WERI-Rb-1 (cell line): ENCODE measurements at regions not wholly inside any gene's neighbourhood (a gene's known extent, or its start where the extent isn't known, plus 50 kb on each side); places are given as distances from the start of the nearest gene placed in this dataset.
"Not testable (repeated sequence)": the region's sequence is repeated elsewhere in the genome, so short reads cannot be mapped to it uniquely, and the experiment has no call there.

ENCODE experiments used
- DNase-seq: peaks from one replicate; pipeline ENCODE4 v3.0.0-alpha.2; 2020
- H3K27ac ChIP-seq: fragments of 250-450 bp; sonication (Bioruptor Pico); 2 replicates; pipeline ENCODE4 v1.5.1; 2020; ENCODE audit warnings: mild to moderate bottlenecking, moderate library complexity
- H3K27me3 ChIP-seq: fragments of 250-450 bp; sonication (Bioruptor Pico); 2 replicates; pipeline ENCODE4 v1.5.1; 2021; ENCODE audit warnings: mild to moderate bottlenecking, low read depth, moderate library complexity; ENCODE audit not compliant: insufficient read depth, severe bottlenecking
- H3K36me3 ChIP-seq: fragments of 250-450 bp; sonication (Bioruptor Pico); 2 replicates; pipeline ENCODE4 v1.5.1; 2020; ENCODE audit warnings: mild to moderate bottlenecking, moderate library complexity
- H3K4me3 ChIP-seq: 2 replicates; pipeline ENCODE4 v1.5.1; 2011; ENCODE audit warnings: low read depth, mild to moderate bottlenecking, control low read depth, low read length
- H3K9me3 ChIP-seq: fragments of 250-450 bp; sonication (Bioruptor Pico); 2 replicates; pipeline ENCODE4 v1.5.1; 2021; ENCODE audit warnings: mild to moderate bottlenecking, moderate library complexity; ENCODE audit not compliant: severe bottlenecking
- TF ChIP-seq, protein P1 (sequence below): IDR thresholded peaks from 2 replicates; pipeline ENCODE4 v1.5.1; 2011; ENCODE audit warnings: low read depth, mild to moderate bottlenecking, control low read depth, inconsistent platforms, low read length

DNA sequence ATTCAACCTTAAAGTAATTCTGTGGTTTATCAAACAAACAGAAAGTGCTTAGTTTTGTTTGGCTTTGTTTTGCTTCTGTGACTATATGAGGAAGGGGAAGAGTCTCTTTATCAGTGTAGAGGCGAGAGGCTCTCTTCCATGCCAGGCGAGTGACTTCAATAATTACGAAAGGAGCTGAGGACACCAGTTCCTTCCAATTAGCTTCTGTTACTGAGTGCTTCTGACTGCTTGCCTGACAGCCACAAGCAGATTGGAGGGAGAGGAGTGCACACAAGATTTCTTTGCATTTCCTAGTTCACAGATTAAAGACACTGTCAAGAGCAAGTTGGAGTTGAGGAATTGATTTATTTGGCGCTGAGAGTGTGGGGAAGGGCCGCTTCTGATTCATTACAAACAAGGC lies 1484.5 kb upstream of the TENM4 start:
- Histone ChIP-seq H3K4me3 (no peak overlapping the region), H3K27me3 (no peaks in the 10 kb centered on the region), H3K36me3 (no peaks in the 10 kb centered on the region), H3K9me3 (no peaks in the 10 kb centered on the region), H3K27ac (no peak overlapping the region)
- TF ChIP-seq, protein P1, sequence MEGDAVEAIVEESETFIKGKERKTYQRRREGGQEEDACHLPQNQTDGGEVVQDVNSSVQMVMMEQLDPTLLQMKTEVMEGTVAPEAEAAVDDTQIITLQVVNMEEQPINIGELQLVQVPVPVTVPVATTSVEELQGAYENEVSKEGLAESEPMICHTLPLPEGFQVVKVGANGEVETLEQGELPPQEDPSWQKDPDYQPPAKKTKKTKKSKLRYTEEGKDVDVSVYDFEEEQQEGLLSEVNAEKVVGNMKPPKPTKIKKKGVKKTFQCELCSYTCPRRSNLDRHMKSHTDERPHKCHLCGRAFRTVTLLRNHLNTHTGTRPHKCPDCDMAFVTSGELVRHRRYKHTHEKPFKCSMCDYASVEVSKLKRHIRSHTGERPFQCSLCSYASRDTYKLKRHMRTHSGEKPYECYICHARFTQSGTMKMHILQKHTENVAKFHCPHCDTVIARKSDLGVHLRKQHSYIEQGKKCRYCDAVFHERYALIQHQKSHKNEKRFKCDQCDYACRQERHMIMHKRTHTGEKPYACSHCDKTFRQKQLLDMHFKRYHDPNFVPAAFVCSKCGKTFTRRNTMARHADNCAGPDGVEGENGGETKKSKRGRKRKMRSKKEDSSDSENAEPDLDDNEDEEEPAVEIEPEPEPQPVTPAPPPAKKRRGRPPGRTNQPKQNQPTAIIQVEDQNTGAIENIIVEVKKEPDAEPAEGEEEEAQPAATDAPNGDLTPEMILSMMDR: no peak
- DNase-seq: no peak

DNA sequence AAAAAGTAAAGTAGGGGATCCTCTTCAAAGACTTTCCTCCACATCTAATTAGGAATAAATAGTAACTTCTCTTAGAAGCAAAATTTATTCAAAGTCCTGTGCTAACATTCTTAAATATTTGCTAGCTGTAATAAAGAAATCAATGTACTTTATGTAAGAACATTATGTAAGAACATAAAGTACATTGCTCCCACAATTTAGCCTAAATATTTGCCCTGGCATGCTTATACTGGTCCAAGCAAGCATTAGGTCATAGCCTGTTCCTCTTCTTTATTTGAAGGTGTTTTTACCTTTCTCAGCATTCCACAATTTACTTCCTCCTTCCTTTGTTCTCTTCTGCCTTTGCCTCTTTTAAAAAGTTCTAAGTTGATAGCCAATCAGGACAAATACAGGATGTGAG lies 1480.5 kb upstream of the TENM4 start:
- H3K36me3 ChIP-seq, H3K4me3 ChIP-seq, H3K27ac ChIP-seq: not testable (repeated sequence)

DNA sequence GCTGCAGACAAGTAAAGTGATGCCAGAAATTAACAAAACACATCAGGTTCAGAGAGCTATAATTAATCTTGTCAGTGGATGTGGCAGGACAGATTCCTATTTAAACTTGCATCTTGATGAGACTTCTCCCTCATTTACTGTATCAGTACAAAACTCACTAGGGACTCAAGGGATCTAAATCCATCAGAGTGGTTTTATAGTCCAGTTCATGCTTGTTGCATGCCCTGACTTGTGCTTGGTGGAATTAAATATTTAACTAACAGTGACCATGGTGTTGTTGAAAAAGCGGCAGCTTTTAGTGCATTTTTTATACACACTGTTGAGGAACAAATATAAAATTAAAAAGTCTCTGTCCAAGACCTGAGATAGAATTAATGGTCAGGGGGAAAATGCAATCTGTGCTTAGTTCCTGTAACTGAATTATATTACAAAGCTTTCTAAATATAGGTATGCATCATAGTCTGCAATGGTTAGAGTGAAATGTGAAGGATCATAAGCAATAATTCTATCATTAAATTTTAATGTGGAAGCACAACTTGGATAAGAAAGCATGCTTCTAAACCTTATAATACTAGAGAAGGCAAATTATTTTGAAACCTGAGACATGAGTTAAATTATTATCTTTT lies 1475.5 kb upstream of the TENM4 start:
- H3K4me3 ChIP-seq: no peak overlapping the region
- H3K36me3 ChIP-seq: no peaks in the 10 kb centered on the region
- no peak for DNase-seq

More for the DNA sequence above, 1480.5 kb upstream of the TENM4 start:
- not testable (repeated sequence) for H3K27me3 ChIP-seq, DNase-seq, H3K9me3 ChIP-seq

DNA sequence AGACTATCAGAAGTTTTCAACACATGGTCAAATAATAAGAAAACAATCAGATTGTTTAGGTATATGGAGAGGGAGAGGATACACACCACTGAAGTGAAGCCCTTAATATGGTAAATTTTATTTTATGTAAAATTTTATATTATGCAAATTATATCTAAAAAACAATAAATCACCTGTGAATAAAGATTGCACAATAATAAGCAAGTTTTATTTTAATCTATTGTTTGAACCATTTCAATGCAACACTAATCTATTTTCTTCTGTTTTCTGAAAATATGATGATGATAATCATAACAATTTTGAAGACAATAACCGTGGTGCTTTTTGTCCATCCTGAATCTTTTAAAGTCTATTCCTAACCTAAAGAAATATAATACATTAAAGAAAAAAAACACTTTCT lies 1473.5 kb upstream of the TENM4 start:
- H3K4me3 ChIP-seq: no peak overlapping the region
- no peaks in the 10 kb centered on the region for H3K36me3 ChIP-seq
- no peak overlapping the region for H3K27ac ChIP-seq
- no peaks in the 10 kb centered on the region for H3K9me3 ChIP-seq
- no peaks in the 10 kb centered on the region for H3K27me3 ChIP-seq
- TF ChIP-seq, protein P1: no peak
- DNase-seq: no peak

More for the DNA sequence above, 1475.5 kb upstream of the TENM4 start:
- Histone ChIP-seq H3K27me3 (no peaks in the 10 kb centered on the region), H3K9me3 (no peaks in the 10 kb centered on the region), H3K27ac (no peak overlapping the region)
- TF ChIP-seq, protein P1: no peak

DNA sequence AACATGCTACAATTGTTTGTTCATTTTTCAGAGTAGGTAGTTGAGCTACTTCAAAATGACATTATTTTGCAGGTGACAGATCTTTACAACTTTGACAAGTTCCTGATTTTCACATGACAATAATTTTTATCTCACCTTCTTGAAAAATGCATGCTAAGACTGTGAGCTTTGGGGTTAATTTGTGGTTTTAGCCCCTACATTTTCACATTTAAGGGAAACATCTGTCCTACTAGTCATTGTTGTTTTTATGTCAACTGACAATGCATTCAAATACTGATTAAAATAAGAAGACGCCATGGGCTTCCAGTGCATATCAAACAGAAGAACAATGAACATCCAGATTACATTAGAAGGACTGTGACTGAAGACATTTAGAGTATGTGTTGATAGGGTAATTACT lies 1470.8 kb upstream of the TENM4 start:
- H3K9me3 ChIP-seq: no peaks in the 10 kb centered on the region
- no peak overlapping the region for H3K4me3 ChIP-seq
- no peak for DNase-seq
- H3K27me3 ChIP-seq: no peaks in the 10 kb centered on the region
- no peak overlapping the region for H3K27ac ChIP-seq
- no peaks in the 10 kb centered on the region for H3K36me3 ChIP-seq
- TF ChIP-seq, protein P1: no peak

DNA sequence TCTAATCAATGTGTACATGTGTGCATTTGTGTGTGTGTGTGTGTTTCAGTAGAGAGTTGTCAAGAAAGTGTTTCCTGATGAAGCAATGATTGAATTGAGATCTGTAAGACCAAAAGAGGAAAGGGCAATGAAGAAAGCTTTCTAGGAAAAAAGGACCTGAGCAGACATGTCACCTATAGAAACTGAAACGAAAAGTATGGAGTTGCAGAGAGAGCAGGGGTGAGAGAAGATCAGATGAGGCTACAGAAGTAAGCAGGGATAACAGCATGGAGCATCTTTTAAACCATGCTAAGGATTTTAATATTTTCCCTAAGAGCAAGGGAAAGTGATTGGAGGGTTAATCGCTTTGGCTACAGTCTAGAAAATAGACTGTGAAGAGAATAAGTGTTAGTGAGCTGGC lies 1459.4 kb upstream of the TENM4 start:
- H3K4me3 ChIP-seq: no peak overlapping the region
- no peak for DNase-seq
- H3K27me3 ChIP-seq: no peaks in the 10 kb centered on the region
- H3K9me3 ChIP-seq: no peaks in the 10 kb centered on the region
- no peaks in the 10 kb centered on the region for H3K36me3 ChIP-seq
- H3K27ac ChIP-seq: no peak overlapping the region
- TF ChIP-seq, protein P1: no peak
